Globus pallidus (tissue), 1 donor: ENCODE measurements at regions not wholly inside any gene's neighbourhood (a gene's known extent, or its start where the extent isn't known, plus 50 kb on each side); places are given as distances from the start of the nearest gene placed in this dataset.

ENCODE experiments used
- DNase-seq: peaks from one replicate; pipeline ENCODE4 v3.0.0-alpha.2; 2015; ENCODE audit warnings: low spot score

- no peak for DNase-seq
Observed at GRCh38 chr4:112894951-112895350, 154.5 kb upstream of the ANK2 start.

- peak; percentile 89 for DNase-seq
Observed at GRCh38 chr4:112895811-112896608, 153.4 kb upstream of the ANK2 start.

- no peak for DNase-seq
Observed at GRCh38 chr4:112896609-112897190, 152.8 kb upstream of the ANK2 start.

- DNase-seq: no peak
Observed at GRCh38 chr4:112897543-112897942, 151.9 kb upstream of the ANK2 start.

GRCh38 chr4:112898357-112899141 is 150.9 kb upstream of the ANK2 start:
- no peak for DNase-seq

GRCh38 chr4:112900416-112900815 is 149.0 kb upstream of the ANK2 start:
- no peak for DNase-seq

- peak; percentile 68 for DNase-seq
Observed at GRCh38 chr4:112901962-112902411, 147.5 kb upstream of the ANK2 start.

GRCh38 chr4:112905728-112906127 is 143.7 kb upstream of the ANK2 start:
- no peak for DNase-seq

- no peak for DNase-seq
Observed at GRCh38 chr4:112908511-112908910, 140.9 kb upstream of the ANK2 start.

- peak; percentile 87 for DNase-seq
Observed at GRCh38 chr4:112910109-112910736, 139.2 kb upstream of the ANK2 start.

GRCh38 chr4:112916868-112917267 is 132.6 kb upstream of the ANK2 start:
- DNase-seq: no peak

- no peak for DNase-seq
Observed at GRCh38 chr4:112923516-112923915, 125.9 kb upstream of the ANK2 start.

GRCh38 chr4:112926819-112927218 is 122.6 kb upstream of the ANK2 start:
- DNase-seq: no peak

- no peak for DNase-seq
Observed at GRCh38 chr4:112927544-112927943, 121.9 kb upstream of the ANK2 start.

- DNase-seq: no peak
Observed at GRCh38 chr4:112931001-112931400, 118.5 kb upstream of the ANK2 start.

GRCh38 chr4:112933790-112934189 is 115.7 kb upstream of the ANK2 start:
- DNase-seq: no peak

GRCh38 chr4:112938461-112939058 is 110.9 kb upstream of the ANK2 start:
- DNase-seq: peak; percentile 78

GRCh38 chr4:112939901-112940300 is 109.6 kb upstream of the ANK2 start:
- no peak for DNase-seq

- no peak for DNase-seq
Observed at GRCh38 chr4:112940336-112940735, 109.1 kb upstream of the ANK2 start.

GRCh38 chr4:112942077-112942476 is 107.4 kb upstream of the ANK2 start:
- no peak for DNase-seq

GRCh38 chr4:112942997-112943396 is 106.5 kb upstream of the ANK2 start:
- no peak for DNase-seq

- DNase-seq: no peak
Observed at GRCh38 chr4:112944006-112944405, 105.4 kb upstream of the ANK2 start.
